ENCODE measurements at regions not wholly inside any gene's neighbourhood (a gene's known extent, or its start where the extent isn't known, plus 50 kb on each side); places are given as distances from the start of the nearest gene placed in this dataset.

GRCh38 chr12:115404761-115405470 is 720.9 kb upstream of the TBX3 start:
- H3K4me3 ChIP-seq (ENCODE audit: low read depth, low read length) = no peak overlapping the region
- no peak for TF ChIP-seq CTCF (IDR thresholded peaks at IDR 0.05; ENCODE audit: control insufficient read depth, extremely low read depth, insufficient read depth)
- no peak for DNase-seq (ENCODE audit: low read depth)

GRCh38 chr12:115403689-115404088 is 719.7 kb upstream of the TBX3 start:
- DNase-seq (ENCODE audit: low read depth) = no peak
- TF ChIP-seq CTCF (IDR thresholded peaks at IDR 0.05; ENCODE audit: control insufficient read depth, extremely low read depth, insufficient read depth) = no peak
- H3K4me3 ChIP-seq (ENCODE audit: low read depth, low read length) = no peak overlapping the region

- no peak for DNase-seq (ENCODE audit: low read depth)
- no peak overlapping the region for H3K4me3 ChIP-seq (ENCODE audit: low read depth, low read length)
- TF ChIP-seq CTCF (IDR thresholded peaks at IDR 0.05; ENCODE audit: control insufficient read depth, extremely low read depth, insufficient read depth) = no peak
Observed at GRCh38 chr12:115403253-115403652, 719.3 kb upstream of the TBX3 start.

GRCh38 chr12:115402443-115403180 is 718.6 kb upstream of the TBX3 start:
- H3K4me3 ChIP-seq (ENCODE audit: low read depth, low read length) = no peak overlapping the region
- no peak for DNase-seq (ENCODE audit: low read depth)
- no peak for TF ChIP-seq CTCF (IDR thresholded peaks at IDR 0.05; ENCODE audit: control insufficient read depth, extremely low read depth, insufficient read depth)

- TF ChIP-seq CTCF (IDR thresholded peaks at IDR 0.05; ENCODE audit: control insufficient read depth, extremely low read depth, insufficient read depth) = no peak
Observed at GRCh38 chr12:115401761-115402160, 717.8 kb upstream of the TBX3 start.

DNA sequence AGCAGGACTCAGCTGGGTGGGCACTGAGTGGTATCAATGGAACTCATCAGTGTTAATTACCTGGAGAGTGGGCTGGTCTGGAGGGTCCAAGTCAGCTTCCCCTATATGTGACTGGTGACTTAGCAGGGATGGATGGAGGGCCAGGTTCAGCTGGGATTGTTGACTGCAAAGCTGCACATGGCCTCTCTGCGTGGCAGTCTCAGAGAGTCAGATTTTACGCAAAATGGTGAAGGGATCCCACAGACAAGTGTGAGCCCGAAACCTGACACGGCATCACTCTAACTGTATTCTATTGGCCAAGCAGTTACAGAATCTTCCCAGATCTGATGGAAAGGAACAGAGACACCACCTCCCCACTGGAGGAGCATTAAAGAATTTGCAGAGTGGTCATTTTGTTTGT is 716.0 kb upstream of the TBX3 start:
- H3K4me3 ChIP-seq (ENCODE audit: low read depth, low read length) = no peak overlapping the region
- DNase-seq (ENCODE audit: low read depth) = no peak
- no peak for TF ChIP-seq CTCF (IDR thresholded peaks at IDR 0.05; ENCODE audit: control insufficient read depth, extremely low read depth, insufficient read depth)

More at GRCh38 chr12:115401761-115402160, 717.8 kb upstream of the TBX3 start:
- H3K4me3 ChIP-seq (ENCODE audit: low read depth, low read length) = no peak overlapping the region
- DNase-seq (ENCODE audit: low read depth) = no peak
